AG04450 (cell line): ENCODE measurements at regions not wholly inside any gene's neighbourhood (a gene's known extent, or its start where the extent isn't known, plus 50 kb on each side); places are given as distances from the start of the nearest gene placed in this dataset.

Source experiments
- CTCF ChIA-PET: fragments of 300-600, 350-600 bp; formaldehyde crosslinking; extraction: SDS; loops from one replicate; lab custom pipeline; 2022; ENCODE audit warnings: antibody characterized with exemption, inconsistent platforms; lab: Charles Lee
- POLR2A ChIA-PET: fragments of 350-600 bp; formaldehyde crosslinking; extraction: SDS; loops from one replicate; lab custom pipeline; 2021; ENCODE audit warnings: antibody characterized with exemption, inconsistent platforms; lab: Yijun Ruan, JAX
- DNase-seq: peaks from one replicate; pipeline ENCODE4 v3.0.0-alpha.2; 2011; ENCODE audit warnings: low read depth, low spot score
- H3K27ac ChIP-seq: one replicate; pipeline ENCODE4 v1.5.1; 2012; ENCODE audit warnings: low read depth, low read length, control low read depth
- H3K27me3 ChIP-seq: one replicate; pipeline ENCODE4 v1.6.0; 2012; ENCODE audit warnings: low read length; ENCODE audit not compliant: control insufficient read depth, insufficient read depth
- H3K4me3 ChIP-seq: 2 replicates; pipeline ENCODE4 v1.5.1; 2011; ENCODE audit warnings: mild to moderate bottlenecking, low read depth, low read length, control low read depth
- H3K9me3 ChIP-seq: 2 replicates; pipeline ENCODE4 v1.5.1; 2012; ENCODE audit warnings: low read length; ENCODE audit not compliant: control insufficient read depth, insufficient read depth
- CTCF ChIP-seq: IDR thresholded peaks from 2 replicates; pipeline ENCODE4 v1.5.1; 2011; ENCODE audit warnings: low read depth, low read length, control low read depth, inconsistent platforms

DNA sequence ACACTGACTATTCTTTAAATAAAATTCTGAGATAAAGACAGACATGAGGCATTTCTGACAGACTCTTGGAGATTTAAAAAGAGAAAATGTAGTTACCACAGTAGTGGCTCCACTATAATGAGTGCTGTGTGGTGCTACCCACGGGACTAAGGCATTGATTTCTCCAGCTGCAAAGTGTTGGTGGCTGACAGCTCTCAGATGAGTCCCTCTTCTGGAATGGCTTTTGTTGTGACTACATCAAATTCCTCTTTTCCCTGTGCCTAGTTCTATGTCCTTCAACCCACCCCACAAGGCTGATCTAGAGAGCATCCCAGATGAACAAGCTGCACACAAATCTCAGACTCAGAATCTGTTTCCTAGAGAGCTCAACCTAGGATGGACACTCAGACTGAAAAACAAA lies 884.8 kb upstream of the ZEB2 start:
- H3K27ac ChIP-seq: no peak overlapping the region
- H3K4me3 ChIP-seq: no peak overlapping the region
- CTCF ChIA-PET: interaction anchor here (0.6 kb wide), 1 partner anchor 161 kb away, joined by 4 read pairs; no protein-coding TSS in a partner anchor
- no peaks in the 10 kb centered on the region for H3K27me3 ChIP-seq
- no peaks in the 10 kb centered on the region for H3K9me3 ChIP-seq
- TF ChIP-seq CTCF: no peak
- POLR2A ChIA-PET: no interaction called here
- no peak for DNase-seq

GRCh38 chr2:145402706-145403277 lies 882.9 kb upstream of the ZEB2 start:
- CTCF ChIA-PET: no interaction called here

GRCh38 chr2:145399131-145399530 lies 879.2 kb upstream of the ZEB2 start:
- no peaks in the 10 kb centered on the region for H3K27me3 ChIP-seq
- no peak for DNase-seq
- H3K27ac ChIP-seq: no peak overlapping the region
- ChIA-PET CTCF (no interaction called here), POLR2A (no interaction called here)
- H3K4me3 ChIP-seq: no peak overlapping the region
- TF ChIP-seq CTCF: no peak
- H3K9me3 ChIP-seq: no peaks in the 10 kb centered on the region

More at GRCh38 chr2:145402706-145403277, 882.9 kb upstream of the ZEB2 start:
- TF ChIP-seq CTCF: no peak
- no peaks in the 10 kb centered on the region for H3K27me3 ChIP-seq
- POLR2A ChIA-PET: no interaction called here
- no peak overlapping the region for H3K27ac ChIP-seq
- no peak overlapping the region for H3K4me3 ChIP-seq
- no peak for DNase-seq
- no peaks in the 10 kb centered on the region for H3K9me3 ChIP-seq

- TF ChIP-seq CTCF: no peak
- Histone ChIP-seq H3K27me3 (no peaks in the 10 kb centered on the region), H3K9me3 (no peaks in the 10 kb centered on the region), H3K4me3 (no peak overlapping the region), H3K27ac (no peak overlapping the region)
- DNase-seq: no peak
- CTCF ChIA-PET: no interaction called here
- POLR2A ChIA-PET: no interaction called here
Observed at GRCh38 chr2:145394181-145394580, 874.3 kb upstream of the ZEB2 start.

- no peak for TF ChIP-seq CTCF
- no peak for DNase-seq
- no peak overlapping the region for H3K4me3 ChIP-seq
- no peak overlapping the region for H3K27ac ChIP-seq
- CTCF ChIA-PET: no interaction called here
- POLR2A ChIA-PET: no interaction called here
- H3K9me3 ChIP-seq: no peaks in the 10 kb centered on the region
- H3K27me3 ChIP-seq: no peaks in the 10 kb centered on the region
Observed at GRCh38 chr2:145386973-145387372, 867.1 kb upstream of the ZEB2 start.
